MM.1S (cell line): ENCODE measurements at regions not wholly inside any gene's neighbourhood (a gene's known extent, or its start where the extent isn't known, plus 50 kb on each side); places are given as distances from the start of the nearest gene placed in this dataset.
"Not testable (repeated sequence)": the region's sequence is repeated elsewhere in the genome, so short reads cannot be mapped to it uniquely, and the experiment has no call there.

Source experiments
- DNase-seq: peaks from one replicate; pipeline ENCODE4 v3.0.0-alpha.2; 2015
- H2AFZ ChIP-seq: fragments of 300-600 bp; sonication (generic); 2 replicates; pipeline ENCODE4 v1.6.0; 2016; ENCODE audit warnings: antibody characterized with exemption, low read length
- H3F3A ChIP-seq: fragments of 300-600 bp; sonication (generic); 2 replicates; pipeline ENCODE4 v1.6.1; 2016; ENCODE audit warnings: mild to moderate bottlenecking, antibody characterized with exemption, low read length, moderate library complexity, mixed read lengths; ENCODE audit not compliant: insufficient read depth
- H3K27ac ChIP-seq: fragments of 300-600 bp; sonication (generic); 2 replicates; pipeline ENCODE4 v1.5.1; 2016; ENCODE audit warnings: mild to moderate bottlenecking, low read length
- H3K27me3 ChIP-seq: fragments of 300-600 bp; sonication (generic); replicated peaks from 2 replicates; pipeline ENCODE4 v1.6.0; 2016; ENCODE audit warnings: low read length; ENCODE audit not compliant: insufficient read depth
- H3K36me3 ChIP-seq: fragments of 300-600 bp; sonication (generic); replicated peaks from 2 replicates; pipeline ENCODE4 v1.6.1; 2016; ENCODE audit warnings: mild to moderate bottlenecking, low read length, mixed read lengths; ENCODE audit not compliant: insufficient read depth
- H3K4me1 ChIP-seq: fragments of 300-600 bp; sonication (generic); 2 replicates; pipeline ENCODE4 v1.6.1; 2016; ENCODE audit warnings: low read length, mixed read lengths
- H3K4me2 ChIP-seq: fragments of 300-600 bp; sonication (generic); 2 replicates; pipeline ENCODE4 v1.6.0; 2016; ENCODE audit warnings: low read depth, low read length
- H3K4me3 ChIP-seq: fragments of 300-600 bp; sonication (generic); 2 replicates; pipeline ENCODE4 v1.5.1; 2016; ENCODE audit warnings: low read length, mixed read lengths
- H3K79me2 ChIP-seq: fragments of 300-600 bp; sonication (generic); 2 replicates; pipeline ENCODE4 v1.6.1; 2016; ENCODE audit warnings: mixed run types, low read length, mixed read lengths
- H3K9ac ChIP-seq: fragments of 300-600 bp; sonication (generic); 2 replicates; pipeline ENCODE4 v1.6.1; 2016; ENCODE audit warnings: low read length, mixed read lengths
- H3K9me2 ChIP-seq: fragments of 300-600 bp; sonication (generic); replicated peaks from 2 replicates; pipeline ENCODE4 v1.6.1; 2016; ENCODE audit warnings: mild to moderate bottlenecking, low read length, mixed read lengths; ENCODE audit not compliant: insufficient read depth
- H3K9me3 ChIP-seq: fragments of 300-600 bp; sonication (generic); replicated peaks from 2 replicates; pipeline ENCODE4 v1.6.1; 2016; ENCODE audit warnings: mild to moderate bottlenecking, low read length, mixed read lengths; ENCODE audit not compliant: insufficient read depth
- H4K20me1 ChIP-seq: fragments of 300-600 bp; sonication (generic); 2 replicates; pipeline ENCODE4 v1.6.1; 2016; ENCODE audit warnings: mild to moderate bottlenecking, low read length, moderate library complexity, mixed read lengths; ENCODE audit not compliant: insufficient read depth
- EZH2 ChIP-seq: fragments of 300-600 bp; sonication (generic); optimal IDR thresholded peaks from 2 replicates; pipeline ENCODE3; 2017; ENCODE audit warnings: low read depth, mild to moderate bottlenecking, antibody characterized with exemption, low read length, mixed read lengths
- EZH2phosphoT487 ChIP-seq: fragments of 300-600 bp; sonication (generic); IDR thresholded peaks from 2 replicates; pipeline ENCODE4 v1.6.1; 2018; ENCODE audit warnings: antibody characterized with exemption, low read length
- TF ChIP-seq, protein P1 (sequence below): fragments of 300-600 bp; sonication (generic); IDR thresholded peaks from 2 replicates; pipeline ENCODE4 v1.5.1; 2016; ENCODE audit warnings: antibody characterized with exemption, low read length, mixed read lengths

DNA sequence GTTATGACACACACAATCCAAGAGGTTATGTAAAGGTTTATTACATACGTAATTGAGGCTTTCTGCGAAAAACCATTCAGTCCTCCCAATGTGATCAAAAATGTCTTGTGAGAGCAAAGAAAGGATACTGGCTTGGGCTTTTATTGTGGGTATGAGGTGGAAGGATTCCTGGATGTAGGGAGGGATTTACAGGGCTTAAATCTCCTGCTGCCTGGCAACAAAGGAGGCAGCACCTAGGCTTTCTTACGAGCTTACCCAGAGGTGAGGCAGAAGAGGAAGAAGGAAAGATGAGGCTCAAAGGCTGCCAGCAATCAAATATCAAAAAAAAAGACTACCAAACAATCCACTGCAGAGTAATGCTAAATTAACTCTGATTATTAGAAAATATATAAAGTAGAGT lies 1149.5 kb upstream of the POT1 start:
- Histone ChIP-seq H4K20me1 (no peaks in the 10 kb centered on the region), H3K27me3 (no peaks in the 10 kb centered on the region), H3K79me2 (no peaks in the 10 kb centered on the region), H3K4me1 (no peaks in the 10 kb centered on the region), H3F3A (no peaks in the 10 kb centered on the region), H2AFZ (no peak overlapping the region), H3K36me3 (no peaks in the 10 kb centered on the region), H3K9ac (no peak overlapping the region), H3K9me3 (no peaks in the 10 kb centered on the region), H3K4me2 (no peak overlapping the region), H3K4me3 (no peak overlapping the region), H3K9me2 (no peaks in the 10 kb centered on the region), H3K27ac (no peak overlapping the region)
- no peak for TF ChIP-seq EZH2phosphoT487
- TF ChIP-seq EZH2, result no peak
- TF ChIP-seq, protein P1, sequence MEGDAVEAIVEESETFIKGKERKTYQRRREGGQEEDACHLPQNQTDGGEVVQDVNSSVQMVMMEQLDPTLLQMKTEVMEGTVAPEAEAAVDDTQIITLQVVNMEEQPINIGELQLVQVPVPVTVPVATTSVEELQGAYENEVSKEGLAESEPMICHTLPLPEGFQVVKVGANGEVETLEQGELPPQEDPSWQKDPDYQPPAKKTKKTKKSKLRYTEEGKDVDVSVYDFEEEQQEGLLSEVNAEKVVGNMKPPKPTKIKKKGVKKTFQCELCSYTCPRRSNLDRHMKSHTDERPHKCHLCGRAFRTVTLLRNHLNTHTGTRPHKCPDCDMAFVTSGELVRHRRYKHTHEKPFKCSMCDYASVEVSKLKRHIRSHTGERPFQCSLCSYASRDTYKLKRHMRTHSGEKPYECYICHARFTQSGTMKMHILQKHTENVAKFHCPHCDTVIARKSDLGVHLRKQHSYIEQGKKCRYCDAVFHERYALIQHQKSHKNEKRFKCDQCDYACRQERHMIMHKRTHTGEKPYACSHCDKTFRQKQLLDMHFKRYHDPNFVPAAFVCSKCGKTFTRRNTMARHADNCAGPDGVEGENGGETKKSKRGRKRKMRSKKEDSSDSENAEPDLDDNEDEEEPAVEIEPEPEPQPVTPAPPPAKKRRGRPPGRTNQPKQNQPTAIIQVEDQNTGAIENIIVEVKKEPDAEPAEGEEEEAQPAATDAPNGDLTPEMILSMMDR, result no peak
- no peak for DNase-seq

DNA sequence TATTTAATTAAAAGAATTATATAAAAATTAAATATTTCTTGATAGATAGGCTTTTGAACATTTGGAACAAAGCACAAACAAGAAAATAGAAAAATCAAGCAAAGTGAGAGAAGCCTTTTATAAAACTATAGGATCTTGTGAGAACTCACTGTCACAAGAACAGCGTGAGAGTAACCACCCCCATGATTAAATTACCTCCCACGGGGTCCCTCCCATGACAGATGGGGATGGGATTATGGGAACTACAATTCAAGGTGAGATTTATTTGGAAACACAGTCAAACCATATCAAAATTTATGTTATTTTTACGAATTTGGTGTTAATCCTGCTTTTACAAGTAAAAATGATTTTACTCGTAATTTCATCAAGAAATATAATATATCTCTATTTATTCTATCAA lies 1136.1 kb upstream of the POT1 start:
- TF ChIP-seq EZH2phosphoT487 (no peak), EZH2 (no peak)
- TF ChIP-seq, protein P1, result no peak
- Histone ChIP-seq H3F3A (no peaks in the 10 kb centered on the region), H3K9me3 (no peaks in the 10 kb centered on the region), H3K79me2 (no peaks in the 10 kb centered on the region), H2AFZ (no peak overlapping the region), H3K36me3 (no peaks in the 10 kb centered on the region), H3K27ac (no peak overlapping the region), H3K9me2 (no peaks in the 10 kb centered on the region), H3K4me2 (no peak overlapping the region), H3K9ac (no peak overlapping the region), H3K27me3 (no peaks in the 10 kb centered on the region), H4K20me1 (no peaks in the 10 kb centered on the region), H3K4me1 (no peaks in the 10 kb centered on the region), H3K4me3 (no peak overlapping the region)
- no peak for DNase-seq

DNA sequence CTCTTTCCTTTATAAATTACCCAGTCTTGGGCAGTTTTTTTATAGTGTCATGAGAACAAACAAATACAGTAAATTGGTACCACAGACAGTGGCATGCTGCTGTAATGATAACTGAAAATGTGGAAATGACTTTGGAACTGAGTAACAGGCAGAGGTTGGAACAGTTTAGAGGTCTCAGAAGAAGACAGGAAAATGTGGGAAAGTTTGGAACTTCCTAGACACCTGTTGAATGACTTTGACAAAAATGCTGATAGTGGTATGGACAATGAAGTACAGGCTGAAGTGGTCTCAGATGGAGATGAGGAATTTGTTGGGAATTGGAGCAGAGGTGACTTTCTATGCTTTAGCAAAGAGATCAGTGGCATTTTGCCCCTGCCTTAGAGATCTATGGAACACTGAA lies 1128.4 kb upstream of the POT1 start:
- Histone ChIP-seq H2AFZ (no peak overlapping the region), H3K9me3 (no peaks in the 10 kb centered on the region), H3K4me2 (no peak overlapping the region), H3K9me2 (no peaks in the 10 kb centered on the region), H3F3A (no peaks in the 10 kb centered on the region), H3K4me3 (no peak overlapping the region), H3K36me3 (no peaks in the 10 kb centered on the region), H3K4me1 (no peaks in the 10 kb centered on the region), H3K27ac (no peak overlapping the region), H3K27me3 (no peaks in the 10 kb centered on the region), H4K20me1 (no peaks in the 10 kb centered on the region), H3K79me2 (no peaks in the 10 kb centered on the region), H3K9ac (no peak overlapping the region)
- DNase-seq, result no peak
- TF ChIP-seq EZH2 (no peak), EZH2phosphoT487 (no peak)
- TF ChIP-seq, protein P1, result no peak

DNA sequence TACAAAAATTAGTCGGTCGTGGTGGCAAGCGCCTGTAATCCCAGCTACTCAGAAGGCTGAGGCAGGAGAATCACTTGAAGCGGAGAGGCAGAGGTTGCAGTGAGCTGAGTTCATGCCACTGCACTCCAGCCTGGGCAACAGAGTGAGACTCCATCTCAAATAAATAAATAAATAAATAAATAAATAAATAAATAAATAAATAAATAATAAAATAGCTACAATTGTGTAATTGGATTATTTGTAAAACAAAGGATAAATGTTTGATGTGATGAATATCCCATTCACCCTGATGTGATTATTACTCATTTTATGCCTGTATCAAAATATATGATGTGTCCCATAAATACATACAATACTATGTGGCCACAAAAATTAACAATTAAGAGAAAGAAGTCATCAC lies 1127.0 kb upstream of the POT1 start:
- not testable (repeated sequence) for H3K36me3 ChIP-seq, H3F3A ChIP-seq, H3K27me3 ChIP-seq, H2AFZ ChIP-seq, H3K9me3 ChIP-seq, H3K79me2 ChIP-seq, H4K20me1 ChIP-seq, H3K9ac ChIP-seq, H3K4me2 ChIP-seq, H3K4me3 ChIP-seq, H3K9me2 ChIP-seq, DNase-seq, H3K27ac ChIP-seq, H3K4me1 ChIP-seq
